ENCODE measurements at regions not wholly inside any gene's neighbourhood (a gene's known extent, or its start where the extent isn't known, plus 50 kb on each side); places are given as distances from the start of the nearest gene placed in this dataset.

- 49% methylated on average over 1 of the region's 1 CpG for WGBS
- H3K36me3 ChIP-seq (ENCODE audit: control insufficient read depth in 4 of 4, insufficient read depth in 3 of 4, low read depth in 1 of 4, low read length in 3 of 4) = no peaks in the 10 kb centered on the region
- no peaks in the 10 kb centered on the region for H3K4me1 ChIP-seq (ENCODE audit: control insufficient read depth in 4 of 4, insufficient read depth in 4 of 4, low read length in 3 of 4)
- H3K4me3 ChIP-seq (ENCODE audit: low read depth in 1 of 3, low read length in 3 of 3) = no peak overlapping the region
- no peak for DNase-seq (ENCODE audit: low spot score)
- H3K27ac ChIP-seq (ENCODE audit: low read depth in 1 of 2, low read length in 2 of 2) = no peak overlapping the region
- H3K9ac ChIP-seq (ENCODE audit: low read depth in 1 of 2, low read length in 2 of 2) = no peak overlapping the region
- H3K9me3 ChIP-seq (ENCODE audit: control insufficient read depth in 4 of 4, low read length in 3 of 4) = no peaks in the 10 kb centered on the region
- TF ChIP-seq HNF4A (conservative IDR thresholded peaks at IDR 0.05) = no peak
- TF ChIP-seq SP1 (IDR thresholded peaks at IDR 0.05) = no peak
- no peak for TF ChIP-seq ATF3 (IDR thresholded peaks at IDR 0.05)
- TF ChIP-seq, protein P1, sequence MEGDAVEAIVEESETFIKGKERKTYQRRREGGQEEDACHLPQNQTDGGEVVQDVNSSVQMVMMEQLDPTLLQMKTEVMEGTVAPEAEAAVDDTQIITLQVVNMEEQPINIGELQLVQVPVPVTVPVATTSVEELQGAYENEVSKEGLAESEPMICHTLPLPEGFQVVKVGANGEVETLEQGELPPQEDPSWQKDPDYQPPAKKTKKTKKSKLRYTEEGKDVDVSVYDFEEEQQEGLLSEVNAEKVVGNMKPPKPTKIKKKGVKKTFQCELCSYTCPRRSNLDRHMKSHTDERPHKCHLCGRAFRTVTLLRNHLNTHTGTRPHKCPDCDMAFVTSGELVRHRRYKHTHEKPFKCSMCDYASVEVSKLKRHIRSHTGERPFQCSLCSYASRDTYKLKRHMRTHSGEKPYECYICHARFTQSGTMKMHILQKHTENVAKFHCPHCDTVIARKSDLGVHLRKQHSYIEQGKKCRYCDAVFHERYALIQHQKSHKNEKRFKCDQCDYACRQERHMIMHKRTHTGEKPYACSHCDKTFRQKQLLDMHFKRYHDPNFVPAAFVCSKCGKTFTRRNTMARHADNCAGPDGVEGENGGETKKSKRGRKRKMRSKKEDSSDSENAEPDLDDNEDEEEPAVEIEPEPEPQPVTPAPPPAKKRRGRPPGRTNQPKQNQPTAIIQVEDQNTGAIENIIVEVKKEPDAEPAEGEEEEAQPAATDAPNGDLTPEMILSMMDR (IDR thresholded peaks at IDR 0.05; ENCODE audit: low read depth, low read length, missing input control) = no peak
- H3K27me3 ChIP-seq (ENCODE audit: control insufficient read depth in 4 of 4, insufficient read depth in 4 of 4, low read length in 3 of 4) = peaks cover 0 to 5% (median 0%) of the 10 kb centered on the region in 4 donors
These were observed 401.1 kb downstream of the SLCO4C1 start for GRCh38 chr5:101894985-101895384.

DNA sequence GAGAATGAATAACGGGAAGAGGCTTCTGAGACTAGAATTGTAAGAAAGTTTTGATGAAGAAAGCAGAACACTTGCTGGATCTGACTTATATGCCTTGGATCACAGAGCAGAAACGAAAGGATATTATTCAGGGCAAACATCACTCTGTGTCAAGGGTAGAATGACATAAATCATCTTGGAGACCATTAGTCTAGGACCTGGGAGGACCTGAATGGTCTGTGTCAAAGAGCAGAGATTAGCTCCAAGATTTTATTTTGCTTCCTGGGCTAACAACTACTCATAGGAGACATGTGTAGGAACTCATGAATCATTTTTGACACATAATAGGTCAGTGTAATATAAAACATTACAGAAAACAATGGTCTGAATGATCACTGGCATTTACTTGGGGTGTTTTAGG is 417.9 kb downstream of the SLCO4C1 start:
- H3K4me1 ChIP-seq (ENCODE audit: control insufficient read depth in 4 of 4, insufficient read depth in 4 of 4, low read length in 3 of 4) = no peaks in the 10 kb centered on the region
- no peak overlapping the region for H3K4me3 ChIP-seq (ENCODE audit: low read depth in 1 of 3, low read length in 3 of 3)
- no peaks in the 10 kb centered on the region for H3K9me3 ChIP-seq (ENCODE audit: control insufficient read depth in 4 of 4, low read length in 3 of 4)
- no peak for TF ChIP-seq SP1 (IDR thresholded peaks at IDR 0.05)
- TF ChIP-seq, protein P1 (IDR thresholded peaks at IDR 0.05; ENCODE audit: low read depth, low read length, missing input control) = no peak
- TF ChIP-seq HNF4G (IDR thresholded peaks at IDR 0.05) = no peak
- no peak for TF ChIP-seq YY1 (IDR thresholded peaks at IDR 0.05)
- TF ChIP-seq HNF4A (conservative IDR thresholded peaks at IDR 0.05) = no peak
- no peak for TF ChIP-seq NR2F2 (IDR thresholded peaks at IDR 0.05)
- TF ChIP-seq, protein P2, sequence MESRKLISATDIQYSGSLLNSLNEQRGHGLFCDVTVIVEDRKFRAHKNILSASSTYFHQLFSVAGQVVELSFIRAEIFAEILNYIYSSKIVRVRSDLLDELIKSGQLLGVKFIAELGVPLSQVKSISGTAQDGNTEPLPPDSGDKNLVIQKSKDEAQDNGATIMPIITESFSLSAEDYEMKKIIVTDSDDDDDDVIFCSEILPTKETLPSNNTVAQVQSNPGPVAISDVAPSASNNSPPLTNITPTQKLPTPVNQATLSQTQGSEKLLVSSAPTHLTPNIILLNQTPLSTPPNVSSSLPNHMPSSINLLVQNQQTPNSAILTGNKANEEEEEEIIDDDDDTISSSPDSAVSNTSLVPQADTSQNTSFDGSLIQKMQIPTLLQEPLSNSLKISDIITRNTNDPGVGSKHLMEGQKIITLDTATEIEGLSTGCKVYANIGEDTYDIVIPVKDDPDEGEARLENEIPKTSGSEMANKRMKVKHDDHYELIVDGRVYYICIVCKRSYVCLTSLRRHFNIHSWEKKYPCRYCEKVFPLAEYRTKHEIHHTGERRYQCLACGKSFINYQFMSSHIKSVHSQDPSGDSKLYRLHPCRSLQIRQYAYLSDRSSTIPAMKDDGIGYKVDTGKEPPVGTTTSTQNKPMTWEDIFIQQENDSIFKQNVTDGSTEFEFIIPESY (IDR thresholded peaks at IDR 0.05) = no peak
- no peak for TF ChIP-seq JUND (IDR thresholded peaks at IDR 0.05)
- no peak for TF ChIP-seq RXRA (IDR thresholded peaks at IDR 0.05)
- TF ChIP-seq ATF3 (IDR thresholded peaks at IDR 0.05) = no peak
- TF ChIP-seq TAF1 (conservative IDR thresholded peaks at IDR 0.05) = no peak
- no peak for TF ChIP-seq EGR1 (IDR thresholded peaks at IDR 0.05; ENCODE audit: low read depth in 2 of 2)
- no peak for TF ChIP-seq RAD21 (IDR thresholded peaks at IDR 0.05)
- TF ChIP-seq FOXA1 (IDR thresholded peaks at IDR 0.05) = no peak
- TF ChIP-seq, protein P3, sequence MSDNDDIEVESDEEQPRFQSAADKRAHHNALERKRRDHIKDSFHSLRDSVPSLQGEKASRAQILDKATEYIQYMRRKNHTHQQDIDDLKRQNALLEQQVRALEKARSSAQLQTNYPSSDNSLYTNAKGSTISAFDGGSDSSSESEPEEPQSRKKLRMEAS (IDR thresholded peaks at IDR 0.05) = no peak
- no peak for TF ChIP-seq FOXA2 (IDR thresholded peaks at IDR 0.05)
- DNase-seq (ENCODE audit: low spot score) = no peak
- 53% methylated on average over 2 of the region's 2 CpGs for WGBS
- peaks cover 0 to 2% (median 0%) of the 10 kb centered on the region in 4 donors for H3K27me3 ChIP-seq (ENCODE audit: control insufficient read depth in 4 of 4, insufficient read depth in 4 of 4, low read length in 3 of 4)
- H3K9ac ChIP-seq (ENCODE audit: low read depth in 1 of 2, low read length in 2 of 2) = no peak overlapping the region
- no peaks in the 10 kb centered on the region for H3K36me3 ChIP-seq (ENCODE audit: control insufficient read depth in 4 of 4, insufficient read depth in 3 of 4, low read depth in 1 of 4, low read length in 3 of 4)
- no peak overlapping the region for H3K27ac ChIP-seq (ENCODE audit: low read depth in 1 of 2, low read length in 2 of 2)

Measured in liver (tissue), 8 donors.